Ovary (tissue), 3 donors: ENCODE measurements at regions not wholly inside any gene's neighbourhood (a gene's known extent, or its start where the extent isn't known, plus 50 kb on each side); places are given as distances from the start of the nearest gene placed in this dataset.

ENCODE experiments used
- CTCF ChIP-seq, 3 donors: fragments of 450-650 bp in 2 of 3; fragments of 200-600 bp in 1 of 3; IDR thresholded peaks; one replicate each; pipeline versions ENCODE4 v1.5.1 to v1.8.0; 2016 to 2022; ENCODE audit warnings: antibody characterized with exemption in 3 of 3, mild to moderate bottlenecking in 1 of 3
- POLR2A ChIP-seq: fragments of 450-650 bp; IDR thresholded peaks from one replicate; pipeline ENCODE4 v1.6.1; 2017; ENCODE audit warnings: antibody characterized with exemption, mild to moderate bottlenecking, moderate library complexity
- donor health status: DM: no; HTN: no; CAD: no.

- TF ChIP-seq POLR2A (no peak), CTCF (IDR thresholded peaks at IDR 0.05) (no peak)
These were observed 126.9 kb upstream of the VEGFC start for GRCh38 chr4:176919631-176920030.
